ENCODE measurements at regions not wholly inside any gene's neighbourhood (a gene's known extent, or its start where the extent isn't known, plus 50 kb on each side); places are given as distances from the start of the nearest gene placed in this dataset.

DNA sequence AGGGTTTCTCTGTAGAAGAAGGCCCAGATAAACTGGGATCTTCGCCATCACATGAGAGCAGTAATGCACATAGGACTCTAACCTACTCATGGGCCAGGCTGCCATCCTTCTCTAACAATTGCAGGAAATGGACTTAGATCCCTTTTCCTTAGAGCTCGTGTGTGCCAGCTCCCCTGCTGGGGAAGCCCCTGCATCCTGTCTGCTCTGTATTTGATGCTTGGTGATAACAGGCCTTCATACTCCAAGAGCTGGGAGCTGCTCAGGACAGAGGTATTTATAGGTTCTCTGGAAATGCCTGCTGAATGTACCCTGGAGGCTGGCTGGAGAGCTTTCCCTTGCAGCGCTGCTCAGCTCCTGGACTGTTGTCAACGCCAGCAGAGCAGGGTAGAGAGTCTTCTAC lies 249.6 kb downstream of the MTX2 start:
- no peak overlapping the region for H3K27ac Mint-ChIP-seq
- H3K27me3 Mint-ChIP-seq = peaks cover 3% of the 10 kb centered on the region
- H3K9me3 Mint-ChIP-seq = no peaks in the 10 kb centered on the region
- no peak overlapping the region for H3K4me3 Mint-ChIP-seq
- H3K4me1 Mint-ChIP-seq = peaks cover 0 to 3% (median 2%) of the 10 kb centered on the region in 3 donors
- peaks cover 2% of the 10 kb centered on the region for H3K36me3 Mint-ChIP-seq

DNA sequence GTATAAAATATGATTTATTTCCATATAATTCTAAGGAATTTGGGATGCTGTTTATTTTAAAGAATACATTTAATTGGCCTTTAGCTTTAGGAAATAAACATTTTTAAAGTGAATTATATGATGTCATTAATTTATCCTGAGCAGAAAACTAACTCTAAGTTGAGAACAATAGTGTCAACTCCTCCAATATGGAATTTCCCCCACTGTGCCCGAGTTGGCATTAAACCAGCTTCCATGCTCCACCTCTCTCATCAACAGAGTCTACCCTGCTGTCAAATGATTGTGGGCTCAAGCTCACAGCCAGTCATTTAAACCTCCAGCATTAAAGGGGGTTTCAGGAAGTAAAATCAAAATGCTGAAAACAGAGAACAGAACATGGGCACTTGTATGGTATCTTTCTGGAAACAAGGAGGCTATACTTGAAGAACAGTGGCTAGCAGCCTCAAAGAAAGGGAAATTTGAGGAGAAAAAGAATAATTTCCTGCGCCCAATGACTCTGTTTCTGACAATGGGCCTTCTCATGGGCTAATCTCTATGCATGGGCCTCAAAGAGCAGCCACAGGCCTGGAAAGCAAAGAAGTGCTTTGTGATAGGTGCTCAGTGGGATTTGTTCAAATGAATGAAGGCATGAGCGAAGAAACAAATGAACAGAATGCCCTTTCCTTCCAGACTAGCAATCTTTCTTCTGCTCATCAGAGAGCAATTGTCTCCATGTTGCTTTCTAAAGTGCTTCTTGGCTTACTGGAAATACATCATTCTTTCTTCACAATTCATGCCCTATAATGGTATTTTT lies 252.8 kb downstream of the MTX2 start:
- H3K4me3 Mint-ChIP-seq = no peak overlapping the region
- no peak overlapping the region for H3K27ac Mint-ChIP-seq
- H3K4me1 Mint-ChIP-seq = no peaks in the 10 kb centered on the region
- no peaks in the 10 kb centered on the region for H3K9me3 Mint-ChIP-seq
- peaks cover 6% of the 10 kb centered on the region for H3K27me3 Mint-ChIP-seq
- peaks cover 2% of the 10 kb centered on the region for H3K36me3 Mint-ChIP-seq

DNA sequence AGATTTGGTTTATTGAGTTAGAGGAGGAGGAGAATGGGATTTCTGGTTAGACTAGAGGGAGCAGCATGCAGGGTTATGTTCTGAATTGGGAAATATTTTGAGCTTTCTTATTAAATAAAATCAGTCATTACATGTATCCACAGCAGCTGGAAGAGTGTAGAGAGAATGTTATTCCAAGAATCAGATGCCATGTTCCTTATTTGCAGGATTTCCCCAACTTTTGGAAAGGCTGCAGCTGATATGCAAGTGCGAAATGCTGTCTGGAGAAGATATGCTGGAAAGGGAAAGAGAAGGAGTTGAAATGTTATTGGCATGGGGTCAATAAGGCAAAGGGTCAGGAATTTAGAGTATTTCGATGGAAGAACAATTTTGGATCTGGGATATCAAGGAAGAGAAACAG lies 255.8 kb downstream of the MTX2 start:
- H3K36me3 Mint-ChIP-seq = peaks cover 2% of the 10 kb centered on the region
- H3K4me1 Mint-ChIP-seq = no peaks in the 10 kb centered on the region
- no peak overlapping the region for H3K4me3 Mint-ChIP-seq
- H3K9me3 Mint-ChIP-seq = no peaks in the 10 kb centered on the region
- peaks cover 20% of the 10 kb centered on the region for H3K27me3 Mint-ChIP-seq
- H3K27ac Mint-ChIP-seq = no peak overlapping the region

DNA sequence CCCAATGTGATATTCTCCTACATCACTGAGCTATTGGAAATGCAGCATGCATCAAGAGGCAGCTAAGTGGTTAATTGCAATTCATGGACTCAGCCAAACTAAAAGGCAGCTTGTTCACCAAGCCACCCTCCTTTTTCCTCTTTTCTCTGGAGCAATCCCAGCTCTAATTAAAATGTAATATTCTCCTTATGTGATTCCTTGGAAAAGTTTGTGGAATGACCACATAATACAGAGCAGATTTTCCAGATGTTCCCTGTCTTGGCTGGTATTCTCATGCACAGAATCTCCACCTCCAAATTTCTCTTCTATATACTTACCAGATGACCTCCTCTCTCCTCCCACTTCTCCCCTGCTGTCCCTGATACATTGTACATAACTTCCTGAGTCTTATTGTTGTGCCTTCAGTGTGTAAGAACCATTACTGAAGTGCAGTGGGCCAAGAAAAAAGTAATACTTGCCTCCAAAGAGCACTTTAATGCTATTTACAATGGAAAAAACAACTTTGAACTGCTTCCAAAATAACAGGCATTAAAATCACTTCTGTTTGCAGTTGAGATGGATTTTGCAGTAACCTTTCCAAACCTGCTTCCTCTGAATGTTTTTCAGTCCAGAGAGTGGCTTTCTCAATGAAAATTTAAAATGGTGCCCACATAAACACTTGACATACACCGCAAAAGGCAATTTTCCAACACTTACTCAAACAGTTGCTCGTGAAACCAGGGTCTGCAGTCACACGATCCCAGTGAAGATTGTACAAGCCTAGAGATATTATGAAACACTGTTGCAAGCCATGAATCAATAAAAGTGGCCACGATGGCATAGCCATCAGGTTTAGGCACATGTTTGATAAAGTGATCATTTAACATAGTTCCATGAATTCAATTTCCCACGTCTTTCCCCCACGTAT lies 258.0 kb downstream of the MTX2 start:
- Mint-ChIP-seq H3K27me3 (peaks cover 20% of the 10 kb centered on the region), H3K4me1 (no peaks in the 10 kb centered on the region), H3K4me3 (no peak overlapping the region), H3K9me3 (no peaks in the 10 kb centered on the region), H3K27ac (no peak overlapping the region), H3K36me3 (no peaks in the 10 kb centered on the region)

DNA sequence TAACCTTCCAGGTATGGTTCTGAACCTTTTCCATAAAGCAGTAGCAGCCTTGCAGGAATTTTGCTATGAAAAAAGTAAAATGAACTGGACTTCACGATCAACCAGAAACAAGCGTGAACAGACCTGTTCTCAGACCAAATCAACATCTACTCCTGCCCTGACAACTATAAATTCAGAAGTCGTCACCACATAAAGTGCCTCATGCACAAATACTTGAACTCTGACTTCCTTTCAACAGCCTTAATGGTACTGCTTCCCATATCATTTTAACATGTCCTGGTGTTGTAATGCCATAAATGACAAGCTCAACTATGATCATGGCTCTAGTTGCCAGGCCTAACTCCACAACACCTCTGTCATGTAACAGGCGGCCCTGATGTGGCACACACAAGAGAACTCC lies 262.4 kb downstream of the MTX2 start:
- Mint-ChIP-seq H3K27me3 (peaks cover 17% of the 10 kb centered on the region), H3K27ac (no peak overlapping the region), H3K4me3 (no peak overlapping the region), H3K36me3 (no peaks in the 10 kb centered on the region), H3K4me1 (no peaks in the 10 kb centered on the region), H3K9me3 (no peaks in the 10 kb centered on the region)

DNA sequence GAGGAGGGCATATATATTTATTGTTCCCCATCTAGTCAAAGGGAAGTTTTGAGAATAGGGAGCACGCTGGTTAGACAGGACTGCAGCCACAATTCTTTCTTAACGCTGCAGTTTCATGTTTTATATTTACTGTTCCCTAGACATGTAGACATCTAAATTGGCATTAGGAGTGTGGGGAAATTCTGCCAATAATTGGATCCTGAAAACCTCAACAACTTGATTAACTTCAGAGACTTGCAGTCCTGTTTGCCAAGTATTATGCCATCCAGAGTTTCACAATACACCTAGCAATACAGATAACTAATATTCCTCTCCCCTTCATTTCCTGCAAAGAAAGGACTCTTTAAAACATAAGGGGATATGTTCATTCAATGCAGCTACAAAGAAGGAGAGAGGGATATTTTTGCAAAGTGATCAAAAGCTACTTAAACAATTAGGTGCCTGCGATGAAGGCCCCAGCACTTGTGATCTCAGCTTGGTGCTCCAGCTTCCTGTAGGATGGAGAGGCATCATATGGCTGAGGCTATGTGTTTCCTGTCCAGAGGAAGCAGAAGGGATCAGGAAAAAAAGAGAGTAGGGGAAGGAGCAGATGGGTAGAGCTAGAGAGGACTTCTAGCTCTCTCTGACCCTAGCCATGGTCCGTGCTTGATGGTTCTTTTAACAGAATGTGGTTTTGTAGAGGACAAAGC lies 264.4 kb downstream of the MTX2 start:
- Mint-ChIP-seq H3K4me1 (no peaks in the 10 kb centered on the region), H3K27me3 (peaks cover 7% of the 10 kb centered on the region), H3K36me3 (no peaks in the 10 kb centered on the region), H3K9me3 (no peaks in the 10 kb centered on the region), H3K4me3 (no peak overlapping the region), H3K27ac (no peak overlapping the region)

DNA sequence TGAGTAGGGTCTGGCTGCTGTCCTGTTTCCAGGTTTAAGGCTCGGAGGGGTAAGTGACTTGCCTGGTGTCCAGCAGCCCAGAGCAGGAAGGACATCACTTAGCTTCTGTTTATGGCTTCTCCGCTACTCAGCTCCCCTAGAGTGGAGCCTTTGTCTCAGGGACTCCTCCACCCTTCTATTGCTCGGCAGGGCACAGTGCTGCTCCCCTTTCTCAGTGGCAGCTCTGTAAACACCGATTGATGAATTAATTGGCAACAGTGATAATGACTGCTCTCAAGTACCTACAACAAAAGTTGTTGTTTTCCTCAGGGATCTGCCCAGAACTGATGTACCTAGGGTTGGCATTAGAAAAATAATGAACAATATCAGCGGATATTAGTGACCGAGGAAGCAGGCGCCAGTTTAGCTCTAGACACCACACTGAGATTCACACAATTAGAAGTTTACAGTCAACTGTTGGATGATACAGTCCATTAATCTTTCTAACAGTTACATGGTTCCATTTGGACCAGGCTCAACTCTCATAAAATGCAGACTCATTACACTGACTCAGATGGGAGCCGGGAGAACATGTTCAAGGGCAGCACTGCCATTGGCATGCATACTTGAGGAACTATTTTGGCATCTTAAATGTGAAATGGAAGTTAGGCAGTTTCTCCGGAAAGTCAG lies 265.7 kb downstream of the MTX2 start:
- Mint-ChIP-seq H3K27ac (no peak overlapping the region), H3K9me3 (no peaks in the 10 kb centered on the region), H3K4me1 (no peaks in the 10 kb centered on the region), H3K36me3 (no peaks in the 10 kb centered on the region), H3K27me3 (peaks cover 1% of the 10 kb centered on the region), H3K4me3 (no peak overlapping the region)

DNA sequence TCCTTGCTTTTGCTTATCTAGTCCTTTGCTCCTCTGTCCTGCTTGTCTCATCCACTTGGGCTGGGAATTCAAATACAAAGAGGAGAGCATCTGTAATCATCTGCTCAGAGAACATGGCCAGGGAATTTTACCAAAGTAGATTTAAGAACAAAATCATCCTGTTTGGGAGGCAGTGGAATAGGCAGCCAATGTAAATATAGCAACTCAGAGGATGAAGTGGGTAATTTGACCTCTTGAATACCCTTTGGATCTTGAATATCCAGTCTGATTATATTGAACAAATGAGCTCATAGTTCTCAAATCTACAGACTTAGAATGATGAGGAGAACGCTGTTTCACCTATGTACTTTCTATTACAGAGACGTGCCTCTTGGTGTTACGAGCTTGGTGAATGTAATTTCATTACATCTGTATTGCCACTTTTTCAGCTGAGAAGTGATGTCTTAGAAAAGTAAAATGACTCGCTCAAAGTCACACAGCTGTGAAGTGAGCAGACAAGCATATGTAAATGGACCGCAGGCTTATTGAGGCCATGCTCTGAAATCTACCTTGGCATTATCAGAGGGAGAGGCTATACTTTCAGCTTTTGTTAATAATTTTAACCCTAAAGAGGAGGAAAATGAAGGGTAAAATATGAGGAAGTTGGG lies 266.3 kb downstream of the MTX2 start:
- no peaks in the 10 kb centered on the region for H3K4me1 Mint-ChIP-seq
- no peak overlapping the region for H3K27ac Mint-ChIP-seq
- H3K4me3 Mint-ChIP-seq = no peak overlapping the region
- H3K36me3 Mint-ChIP-seq = no peaks in the 10 kb centered on the region
- H3K27me3 Mint-ChIP-seq = peaks cover 1% of the 10 kb centered on the region
- no peaks in the 10 kb centered on the region for H3K9me3 Mint-ChIP-seq

DNA sequence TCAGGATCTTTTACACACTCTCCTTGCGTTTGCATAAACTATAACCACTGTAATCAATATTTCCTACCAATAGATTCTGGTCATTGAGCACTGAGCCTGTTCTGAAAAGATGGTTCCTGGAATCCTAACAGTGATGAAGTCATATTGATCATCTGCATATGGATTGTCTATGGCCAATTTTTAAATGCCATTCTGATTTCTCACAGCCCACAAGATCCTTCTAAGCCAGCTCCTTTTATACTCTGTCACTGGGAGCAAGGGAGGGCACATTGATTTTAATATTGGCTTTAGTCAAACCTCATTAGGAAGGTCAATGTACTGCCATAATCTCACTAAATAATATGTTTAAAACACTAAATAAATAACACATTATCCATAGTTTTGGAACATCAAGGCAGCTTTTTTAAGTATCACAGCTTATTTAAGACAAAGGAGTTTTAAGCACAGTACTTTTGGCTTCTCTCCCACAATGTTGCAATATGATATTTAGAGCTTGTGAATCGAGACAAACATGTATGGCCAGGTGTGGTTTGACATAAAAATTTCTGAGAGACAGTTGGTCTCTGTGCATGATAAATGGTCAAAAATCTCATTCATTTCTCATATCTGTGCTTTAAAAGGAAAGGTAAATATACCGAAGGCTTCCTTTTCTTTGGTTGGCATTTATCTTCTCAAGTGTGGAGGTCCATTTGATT lies 267.3 kb downstream of the MTX2 start:
- no peaks in the 10 kb centered on the region for H3K9me3 Mint-ChIP-seq
- H3K27me3 Mint-ChIP-seq = peaks cover 1% of the 10 kb centered on the region
- H3K27ac Mint-ChIP-seq = no peak overlapping the region
- H3K36me3 Mint-ChIP-seq = no peaks in the 10 kb centered on the region
- no peak overlapping the region for H3K4me3 Mint-ChIP-seq
- H3K4me1 Mint-ChIP-seq = no peaks in the 10 kb centered on the region

DNA sequence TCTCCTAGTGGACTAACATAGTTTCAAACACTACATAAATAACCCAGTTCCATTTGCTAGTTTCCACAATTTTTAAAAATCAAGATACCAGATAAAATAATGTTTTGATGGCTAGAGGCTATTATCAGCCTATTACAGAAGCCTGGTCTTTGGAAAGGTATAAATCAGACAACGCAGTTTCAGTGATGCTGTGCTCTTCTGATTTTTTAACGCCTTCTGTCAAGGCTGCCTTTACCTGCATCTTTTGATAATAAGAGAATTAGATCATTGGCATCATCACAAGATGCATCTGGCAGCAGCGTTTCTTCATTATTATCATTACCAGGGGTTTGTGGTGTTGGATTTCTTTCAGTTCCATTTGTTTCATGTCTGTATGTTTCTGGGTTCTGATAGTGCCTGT lies 268.7 kb downstream of the MTX2 start:
- no peak overlapping the region for H3K27ac Mint-ChIP-seq
- H3K27me3 Mint-ChIP-seq = no peaks in the 10 kb centered on the region
- no peak overlapping the region for H3K4me3 Mint-ChIP-seq
- no peaks in the 10 kb centered on the region for H3K9me3 Mint-ChIP-seq
- no peaks in the 10 kb centered on the region for H3K4me1 Mint-ChIP-seq
- no peaks in the 10 kb centered on the region for H3K36me3 Mint-ChIP-seq

DNA sequence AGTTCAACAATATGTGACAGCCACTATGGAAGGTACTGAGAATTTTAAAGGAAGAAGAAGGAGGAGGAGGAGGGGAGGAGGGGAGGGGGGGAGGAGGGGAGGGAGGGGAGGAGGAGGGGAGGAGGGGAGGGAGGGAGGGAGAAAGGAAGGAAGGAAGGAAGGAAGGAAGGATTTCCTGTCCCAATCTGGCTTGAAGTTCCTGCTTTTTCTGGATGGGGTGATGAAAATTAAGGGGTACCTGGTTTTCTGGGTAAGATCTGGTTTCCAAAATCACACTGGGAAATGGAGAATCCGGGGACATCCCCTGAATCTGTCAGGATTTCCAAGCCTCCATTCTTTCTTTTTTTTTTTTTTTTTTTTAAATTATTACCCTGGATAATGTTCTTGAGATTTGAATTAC lies 271.8 kb downstream of the MTX2 start:
- no peaks in the 10 kb centered on the region for H3K4me1 Mint-ChIP-seq
- H3K27ac Mint-ChIP-seq = no peak overlapping the region
- H3K36me3 Mint-ChIP-seq = no peaks in the 10 kb centered on the region
- H3K4me3 Mint-ChIP-seq = no peak overlapping the region
- H3K27me3 Mint-ChIP-seq = no peaks in the 10 kb centered on the region
- no peaks in the 10 kb centered on the region for H3K9me3 Mint-ChIP-seq

DNA sequence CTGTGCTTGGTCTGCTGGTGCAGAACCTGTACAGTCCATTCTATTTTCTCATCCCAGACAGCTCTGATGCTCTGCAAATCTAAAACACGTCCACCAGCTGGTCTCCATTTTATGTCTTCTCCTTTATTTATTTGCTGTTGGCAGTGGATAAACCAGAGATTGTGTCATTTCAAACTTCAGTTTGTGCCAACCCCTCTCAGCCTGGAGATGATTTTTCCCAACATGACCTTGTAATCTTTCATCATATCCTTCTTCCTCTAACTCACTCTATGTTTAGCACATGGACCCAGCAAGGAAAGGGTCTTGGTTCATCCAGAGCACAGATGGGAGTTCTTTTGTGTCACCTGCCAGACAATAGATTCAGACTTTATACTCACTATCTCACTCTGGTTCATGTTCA lies 273.2 kb downstream of the MTX2 start:
- Mint-ChIP-seq H3K27ac (no peak overlapping the region), H3K4me3 (no peak overlapping the region), H3K27me3 (peaks cover 3% of the 10 kb centered on the region), H3K9me3 (no peaks in the 10 kb centered on the region), H3K36me3 (no peaks in the 10 kb centered on the region), H3K4me1 (no peaks in the 10 kb centered on the region)

DNA sequence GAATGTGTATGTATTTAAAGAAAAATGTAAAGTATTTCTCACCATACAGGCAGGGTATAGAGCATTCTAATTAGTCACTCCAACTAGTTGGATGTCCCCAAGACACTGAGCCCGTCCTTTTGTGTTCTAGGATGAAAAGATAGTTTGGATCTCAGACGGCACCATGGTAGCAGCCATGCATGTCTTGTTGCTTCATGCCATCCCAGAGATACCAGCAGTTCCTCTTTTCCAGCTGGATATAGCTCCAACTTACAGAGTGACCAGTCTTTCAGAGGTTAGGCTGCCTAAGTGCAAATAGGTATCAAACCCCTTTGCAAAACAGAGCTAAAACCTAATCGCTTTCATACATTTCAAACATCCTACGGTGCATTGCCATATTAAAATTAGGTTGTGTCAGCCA lies 275.3 kb downstream of the MTX2 start:
- no peaks in the 10 kb centered on the region for H3K4me1 Mint-ChIP-seq
- H3K9me3 Mint-ChIP-seq = no peaks in the 10 kb centered on the region
- H3K27me3 Mint-ChIP-seq = peaks cover 6% of the 10 kb centered on the region
- H3K4me3 Mint-ChIP-seq = no peak overlapping the region
- no peak overlapping the region for H3K27ac Mint-ChIP-seq
- no peaks in the 10 kb centered on the region for H3K36me3 Mint-ChIP-seq

Data from IgD-negative memory B cell (primary cell).